NT2/D1 (cell line): ENCODE measurements at regions not wholly inside any gene's neighbourhood (a gene's known extent, or its start where the extent isn't known, plus 50 kb on each side); places are given as distances from the start of the nearest gene placed in this dataset.

ENCODE experiments used
- YY1 ChIP-seq: IDR thresholded peaks from 2 replicates; pipeline ENCODE4 v1.6.1; 2011; ENCODE audit not compliant: insufficient read length, insufficient read depth
- ZNF274 ChIP-seq: IDR thresholded peaks from 2 replicates; pipeline ENCODE4 v1.6.1; 2011; ENCODE audit warnings: mild to moderate bottlenecking, low read depth, low read length

DNA sequence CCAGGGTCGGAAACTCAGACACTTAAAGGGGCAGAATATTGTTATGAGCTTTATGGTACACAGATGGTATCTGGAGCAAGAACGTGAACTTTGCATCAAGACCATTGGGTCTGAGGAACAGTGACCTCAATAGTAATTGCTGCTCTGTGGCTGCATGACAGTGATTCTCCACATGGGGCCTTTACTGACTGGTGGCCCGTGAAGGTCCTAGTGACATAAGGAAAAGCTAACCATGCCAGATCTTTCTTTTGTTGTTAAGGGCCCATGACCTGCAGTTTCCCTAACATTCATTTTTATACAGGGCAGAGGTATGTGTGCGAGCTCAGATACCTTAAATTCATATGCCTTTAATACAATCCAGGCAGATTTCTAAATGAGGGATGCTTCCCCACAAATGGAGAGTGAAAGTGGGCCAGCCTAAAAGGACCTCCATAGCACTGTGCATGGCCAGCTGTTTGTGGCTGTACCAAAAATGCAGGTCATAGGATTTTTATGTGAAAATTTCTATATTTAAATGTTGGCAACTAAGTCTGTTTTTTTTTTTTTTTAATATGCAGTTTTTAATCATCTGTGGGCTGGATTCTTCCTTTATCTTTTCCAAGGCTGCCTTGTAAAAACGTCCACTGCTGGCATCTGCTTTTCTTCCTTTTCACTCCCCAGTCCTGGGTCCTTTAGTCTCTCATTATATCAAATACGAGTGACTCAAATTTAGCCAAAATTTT is 188.0 kb upstream of the IL12A start:
- TF ChIP-seq YY1 (no peak), ZNF274 (no peak)
